ENCODE measurements at regions not wholly inside any gene's neighbourhood (a gene's known extent, or its start where the extent isn't known, plus 50 kb on each side); places are given as distances from the start of the nearest gene placed in this dataset.
A peak's percentile ranks its signal among the peaks of the same experiment; 100 is the strongest.
"Not testable (repeated sequence)": the region's sequence is repeated elsewhere in the genome, so short reads cannot be mapped to it uniquely, and the experiment has no call there.

- DNase-seq (ENCODE audit: low spot score), result no peak
Measured at GRCh38 chrX:19172741-19173140, 50.5 kb upstream of the ADGRG2 start.

GRCh38 chrX:19174401-19175025 lies 52.2 kb upstream of the ADGRG2 start:
- DNase-seq (ENCODE audit: low spot score), result no peak

GRCh38 chrX:19176901-19177630 lies 54.8 kb upstream of the ADGRG2 start:
- no peak for DNase-seq (ENCODE audit: low spot score)

- DNase-seq (ENCODE audit: low spot score), result no peak
Measured at GRCh38 chrX:19177721-19178120, 55.5 kb upstream of the ADGRG2 start.

GRCh38 chrX:19178402-19178801 lies 56.1 kb upstream of the ADGRG2 start:
- DNase-seq (ENCODE audit: low spot score), result no peak

GRCh38 chrX:19179389-19179788 lies 57.1 kb upstream of the ADGRG2 start:
- no peak for DNase-seq (ENCODE audit: low spot score)

- DNase-seq (ENCODE audit: low spot score), result no peak
Measured at GRCh38 chrX:19181345-19181744, 59.1 kb upstream of the ADGRG2 start.

- DNase-seq (ENCODE audit: low spot score), result no peak
Measured at GRCh38 chrX:19182785-19183184, 60.5 kb upstream of the ADGRG2 start.

- no peak for DNase-seq (ENCODE audit: low spot score)
Measured at GRCh38 chrX:19183761-19184477, 61.7 kb upstream of the ADGRG2 start.

DNA sequence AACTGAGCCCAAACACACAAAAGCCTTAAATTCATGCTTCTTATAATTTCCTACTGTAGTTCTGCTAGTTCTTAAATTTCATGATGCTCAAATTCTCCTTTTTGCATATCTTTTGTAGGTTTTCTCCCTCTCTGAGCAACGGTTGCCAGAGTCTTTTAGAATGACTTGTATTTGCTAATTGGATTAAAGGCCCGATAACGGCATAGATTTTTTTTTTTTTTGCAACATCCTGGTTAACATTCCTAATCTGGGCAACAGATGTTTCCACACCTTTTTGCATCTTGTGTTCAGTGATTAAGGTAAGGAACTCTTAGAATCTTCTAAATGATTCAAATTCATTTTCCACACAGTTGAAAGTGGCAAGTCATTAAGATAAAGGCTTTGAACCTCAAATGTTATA lies 66.3 kb upstream of the ADGRG2 start:
- no peak for DNase-seq (ENCODE audit: low spot score)

GRCh38 chrX:19190902-19191301 lies 68.6 kb upstream of the ADGRG2 start:
- DNase-seq (ENCODE audit: low spot score), result no peak

GRCh38 chrX:19193565-19193964 lies 71.3 kb upstream of the ADGRG2 start:
- DNase-seq (ENCODE audit: low spot score), result no peak

GRCh38 chrX:19194285-19195242 lies 72.3 kb upstream of the ADGRG2 start:
- DNase-seq (ENCODE audit: low spot score), result no peak

- no peak for DNase-seq (ENCODE audit: low spot score)
Measured at GRCh38 chrX:19195243-19195610, 73.0 kb upstream of the ADGRG2 start.

GRCh38 chrX:19198473-19198872 lies 76.2 kb upstream of the ADGRG2 start:
- DNase-seq (ENCODE audit: low spot score), result no peak

- DNase-seq (ENCODE audit: low spot score), result no peak
Measured at GRCh38 chrX:19202171-19202570, 79.9 kb upstream of the ADGRG2 start.

DNA sequence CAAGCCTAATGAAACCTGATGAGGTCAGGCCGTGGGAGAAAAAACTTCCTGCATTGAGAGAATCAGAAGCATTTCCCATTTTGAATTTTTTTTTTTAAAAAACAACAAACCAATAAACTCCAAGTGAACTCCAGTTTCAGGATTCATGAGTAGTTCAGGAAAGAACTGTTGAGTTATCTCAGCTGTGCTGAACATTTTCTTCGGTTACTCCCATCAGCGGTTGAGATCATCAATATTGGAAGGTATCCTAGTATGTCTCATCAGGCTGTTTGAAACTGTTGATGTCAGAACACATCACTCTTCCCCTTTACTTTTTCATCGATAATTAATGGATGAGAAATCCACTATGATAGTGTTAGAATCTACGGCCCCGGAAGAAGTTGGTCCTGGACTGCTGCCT lies 82.4 kb upstream of the ADGRG2 start:
- DNase-seq (ENCODE audit: low spot score), result no peak

- no peak for DNase-seq (ENCODE audit: low spot score)
Measured at GRCh38 chrX:19212037-19212436, 89.8 kb upstream of the ADGRG2 start.

DNA sequence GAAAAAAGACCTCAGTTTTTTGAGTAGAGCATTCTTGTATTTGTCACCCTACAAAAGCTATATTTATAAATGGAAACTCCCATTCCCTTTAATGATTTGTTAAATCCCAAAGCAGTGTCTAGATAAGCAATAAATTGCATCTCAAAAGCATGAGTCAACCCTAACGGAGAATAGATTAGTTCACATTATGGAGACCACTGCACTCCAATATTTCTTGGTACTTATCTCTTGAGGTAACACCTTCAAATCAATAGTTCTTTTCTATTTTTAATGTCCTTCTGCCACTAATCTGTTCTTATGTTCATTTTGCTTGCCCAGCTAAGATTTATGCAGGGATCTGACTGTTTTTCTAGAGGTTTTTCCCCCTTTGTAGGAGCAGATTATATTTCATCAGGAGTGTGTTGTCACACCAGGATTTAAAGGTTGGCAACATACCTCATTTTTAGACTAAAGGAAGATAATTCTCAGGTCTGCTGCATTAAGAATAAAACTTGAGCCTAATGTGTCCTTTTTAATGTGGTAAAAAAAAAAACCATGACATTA lies 91.4 kb upstream of the ADGRG2 start:
- no peak for DNase-seq (ENCODE audit: low spot score)

DNA sequence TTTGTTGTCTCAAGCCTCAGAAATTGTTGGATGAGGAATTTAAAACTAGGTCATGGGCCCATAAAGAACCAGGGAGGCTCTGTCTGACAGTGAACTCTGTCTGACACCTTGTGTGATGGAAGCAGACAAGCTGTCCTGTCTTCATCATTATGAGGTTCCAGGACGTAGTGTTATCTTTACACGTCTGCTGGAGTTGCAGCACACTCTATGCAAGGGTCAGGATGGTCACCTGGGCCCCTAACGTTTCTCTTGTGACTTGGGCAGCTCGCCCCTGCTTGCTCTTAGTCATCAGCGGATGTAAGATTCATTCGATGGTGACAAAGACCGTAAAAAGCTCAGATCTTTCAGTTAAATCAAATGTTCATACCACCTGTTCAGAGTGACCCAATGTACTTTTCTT lies 92.0 kb upstream of the ADGRG2 start:
- no peak for DNase-seq (ENCODE audit: low spot score)

- DNase-seq (ENCODE audit: low spot score), result peak; percentile 4
Measured at GRCh38 chrX:19225909-19226308, 103.6 kb upstream of the ADGRG2 start.

DNA sequence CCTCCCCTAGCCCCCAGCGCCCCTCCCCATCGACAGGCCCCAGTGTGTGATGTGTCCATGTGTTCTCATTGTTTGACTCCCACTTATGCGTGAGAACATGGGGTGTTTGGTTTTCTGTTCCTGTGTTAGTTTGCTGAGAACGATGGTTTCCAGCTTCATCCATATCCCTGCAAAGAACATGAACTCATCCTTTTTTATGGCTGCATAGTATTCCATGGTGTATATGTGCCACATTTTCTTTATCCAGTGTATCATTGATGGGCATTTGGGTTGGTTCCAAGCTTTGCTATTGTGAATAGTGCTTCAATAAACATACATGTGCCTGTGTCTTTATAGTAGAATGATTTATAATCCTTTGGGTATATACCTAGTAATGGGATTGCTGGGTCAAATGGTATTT lies 107.6 kb upstream of the ADGRG2 start:
- DNase-seq (ENCODE audit: low spot score), result not testable (repeated sequence)

All from NAMALWA (cell line).